Panc1 (cell line): ENCODE measurements at regions not wholly inside any gene's neighbourhood (a gene's known extent, or its start where the extent isn't known, plus 50 kb on each side); places are given as distances from the start of the nearest gene placed in this dataset.

Experiments
- ATAC-seq: fragments of 200-7000 bp; cut with Tn5 transposase; 2 replicates; pipeline ENCODE4 v1.9.1; 2020; ENCODE audit warnings: mild to moderate bottlenecking, moderate library complexity
- BruUV-seq: library from RNA; stranded (reverse); fragments of 400-500 nt; replicated peaks from 2 replicates; lab custom pipeline; 2021; lab: Mats Ljungman, UMichigan
- CTCF ChIA-PET: fragments of 300-600 bp; sonication (Branson Sonifier 250); formaldehyde crosslinking; loops from one replicate; lab custom pipeline; 2022; ENCODE audit warnings: antibody characterized with exemption; lab: Charles Lee
- POLR2A ChIA-PET: fragments of 300-600 bp; sonication (Branson Sonifier 250); formaldehyde crosslinking; loops from one replicate; lab custom pipeline; 2022; ENCODE audit warnings: antibody characterized with exemption; lab: Charles Lee
- DNase-seq: peaks from one replicate; pipeline ENCODE4 v3.0.0-alpha.2; 2010; ENCODE audit warnings: low read depth, low spot score
- H3K27ac ChIP-seq: 2 replicates; pipeline ENCODE4 v1.5.1; 2011; ENCODE audit warnings: mild to moderate bottlenecking, low read length, inconsistent platforms
- H3K27me3 ChIP-seq: fragments of 200-500 bp; sonication (Bioruptor generic); 2 replicates; pipeline ENCODE4 v1.6.0; 2014; ENCODE audit warnings: low read length, inconsistent platforms; ENCODE audit not compliant: control insufficient read depth, insufficient read depth
- H3K36me3 ChIP-seq: fragments of 200-500 bp; sonication (Bioruptor generic); 2 replicates; pipeline ENCODE4 v1.5.1; 2014; ENCODE audit warnings: inconsistent platforms, mild to moderate bottlenecking, low read length, moderate library complexity; ENCODE audit not compliant: control insufficient read depth, insufficient read depth
- H3K4me1 ChIP-seq: 2 replicates; pipeline ENCODE4 v1.5.1; 2011; ENCODE audit warnings: inconsistent platforms, mild to moderate bottlenecking, low read length, moderate library complexity; ENCODE audit not compliant: control insufficient read depth, insufficient read depth
- H3K4me3 ChIP-seq, 2 experiments: 2 replicates each; pipeline ENCODE4 v1.5.1; 2011 to 2012; ENCODE audit warnings: low read depth in 2 of 2, low read length in 2 of 2, mild to moderate bottlenecking in 2 of 2, inconsistent platforms in 1 of 2, moderate library complexity in 1 of 2
- H3K9me3 ChIP-seq: fragments of 200-500 bp; sonication (Bioruptor generic); 2 replicates; pipeline ENCODE4 v1.5.1; 2014; ENCODE audit warnings: low read depth, mild to moderate bottlenecking, inconsistent platforms, low read length, moderate library complexity; ENCODE audit not compliant: control insufficient read depth, insufficient read depth
- POLR2AphosphoS5 ChIP-seq: IDR thresholded peaks from 2 replicates; pipeline ENCODE4 v1.6.1; 2012; ENCODE audit warnings: mild to moderate bottlenecking, low read depth, low read length, moderate library complexity
- SIN3A ChIP-seq: IDR thresholded peaks from 2 replicates; pipeline ENCODE4 v1.6.1; 2012; ENCODE audit warnings: low read depth, mild to moderate bottlenecking, low read length, moderate library complexity, borderline replicate concordance; ENCODE audit not compliant: insufficient read depth
- TCF7L2 ChIP-seq: IDR thresholded peaks from 2 replicates; pipeline ENCODE4 v1.6.1; 2011; ENCODE audit warnings: mild to moderate bottlenecking, low read depth, low read length, inconsistent platforms
- in situ Hi-C: cut with HindIII; loops from 2 replicates; pipeline ENCODE4 v1.10.0; 2016; ENCODE audit warnings: low sequenced_read_pairs, low pct_unique_long_range_greater_than_20kb
- intact Hi-C: fragments of 100-400 bp; cut with micrococcal nuclease; formaldehyde crosslinking; loops from one replicate; pipeline ENCODE4 v1.10.0; 2022; ENCODE audit not compliant: unreplicated experiment
- TF ChIP-seq, protein P1 (sequence below): fragments of 450-650 bp; IDR thresholded peaks from 2 replicates; pipeline ENCODE4 v1.5.1; 2017; ENCODE audit warnings: mild to moderate bottlenecking
- TF ChIP-seq, protein P2 (sequence below), 2 experiments: IDR thresholded peaks; 2 replicates each; pipeline ENCODE4 v1.6.1; 2011 to 2012; ENCODE audit warnings: low read depth in 2 of 2, control low read depth in 1 of 2, low read length in 1 of 2, mild to moderate bottlenecking in 1 of 2, moderate library complexity in 1 of 2; ENCODE audit not compliant: insufficient read depth in 1 of 2

DNA sequence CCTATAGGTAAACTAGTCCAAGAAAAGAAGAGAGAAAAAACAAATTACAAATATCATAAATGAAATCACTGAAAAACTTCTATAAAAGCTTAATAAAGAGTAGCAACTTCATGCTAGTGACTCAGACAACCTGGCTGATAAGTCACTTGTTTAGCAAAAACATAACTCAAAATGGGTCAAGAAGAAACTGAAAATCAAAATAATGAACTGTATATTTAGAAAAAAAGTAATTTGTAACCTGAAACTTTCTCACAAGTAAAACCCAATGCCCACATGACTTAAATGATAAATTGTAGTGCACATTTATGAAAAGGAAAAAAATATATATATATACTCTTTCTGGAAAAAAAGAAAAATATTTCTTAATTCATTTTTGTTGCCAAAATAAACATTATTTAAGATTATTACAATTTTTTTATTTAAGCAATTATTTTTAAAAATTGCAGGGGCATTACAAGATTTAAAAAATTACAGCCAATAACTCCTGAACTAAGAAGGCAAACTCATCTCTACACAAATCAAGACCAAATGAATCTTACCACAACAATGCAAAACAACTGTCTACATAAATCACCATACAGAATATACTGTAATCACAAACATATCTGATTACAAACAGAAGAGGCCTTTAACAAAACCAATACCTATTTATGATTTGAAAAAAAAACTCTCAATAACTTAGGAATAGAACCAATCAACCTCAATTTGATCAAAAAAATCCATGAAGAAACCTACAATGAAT lies 406.3 kb downstream of the CDH7 start:
- DNase-seq (no peak), ATAC-seq (no peak)
- TF ChIP-seq, protein P1, sequence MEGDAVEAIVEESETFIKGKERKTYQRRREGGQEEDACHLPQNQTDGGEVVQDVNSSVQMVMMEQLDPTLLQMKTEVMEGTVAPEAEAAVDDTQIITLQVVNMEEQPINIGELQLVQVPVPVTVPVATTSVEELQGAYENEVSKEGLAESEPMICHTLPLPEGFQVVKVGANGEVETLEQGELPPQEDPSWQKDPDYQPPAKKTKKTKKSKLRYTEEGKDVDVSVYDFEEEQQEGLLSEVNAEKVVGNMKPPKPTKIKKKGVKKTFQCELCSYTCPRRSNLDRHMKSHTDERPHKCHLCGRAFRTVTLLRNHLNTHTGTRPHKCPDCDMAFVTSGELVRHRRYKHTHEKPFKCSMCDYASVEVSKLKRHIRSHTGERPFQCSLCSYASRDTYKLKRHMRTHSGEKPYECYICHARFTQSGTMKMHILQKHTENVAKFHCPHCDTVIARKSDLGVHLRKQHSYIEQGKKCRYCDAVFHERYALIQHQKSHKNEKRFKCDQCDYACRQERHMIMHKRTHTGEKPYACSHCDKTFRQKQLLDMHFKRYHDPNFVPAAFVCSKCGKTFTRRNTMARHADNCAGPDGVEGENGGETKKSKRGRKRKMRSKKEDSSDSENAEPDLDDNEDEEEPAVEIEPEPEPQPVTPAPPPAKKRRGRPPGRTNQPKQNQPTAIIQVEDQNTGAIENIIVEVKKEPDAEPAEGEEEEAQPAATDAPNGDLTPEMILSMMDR = no peak
- no peak for TF ChIP-seq SIN3A
- TF ChIP-seq POLR2AphosphoS5 = no peak
- TF ChIP-seq, protein P2, sequence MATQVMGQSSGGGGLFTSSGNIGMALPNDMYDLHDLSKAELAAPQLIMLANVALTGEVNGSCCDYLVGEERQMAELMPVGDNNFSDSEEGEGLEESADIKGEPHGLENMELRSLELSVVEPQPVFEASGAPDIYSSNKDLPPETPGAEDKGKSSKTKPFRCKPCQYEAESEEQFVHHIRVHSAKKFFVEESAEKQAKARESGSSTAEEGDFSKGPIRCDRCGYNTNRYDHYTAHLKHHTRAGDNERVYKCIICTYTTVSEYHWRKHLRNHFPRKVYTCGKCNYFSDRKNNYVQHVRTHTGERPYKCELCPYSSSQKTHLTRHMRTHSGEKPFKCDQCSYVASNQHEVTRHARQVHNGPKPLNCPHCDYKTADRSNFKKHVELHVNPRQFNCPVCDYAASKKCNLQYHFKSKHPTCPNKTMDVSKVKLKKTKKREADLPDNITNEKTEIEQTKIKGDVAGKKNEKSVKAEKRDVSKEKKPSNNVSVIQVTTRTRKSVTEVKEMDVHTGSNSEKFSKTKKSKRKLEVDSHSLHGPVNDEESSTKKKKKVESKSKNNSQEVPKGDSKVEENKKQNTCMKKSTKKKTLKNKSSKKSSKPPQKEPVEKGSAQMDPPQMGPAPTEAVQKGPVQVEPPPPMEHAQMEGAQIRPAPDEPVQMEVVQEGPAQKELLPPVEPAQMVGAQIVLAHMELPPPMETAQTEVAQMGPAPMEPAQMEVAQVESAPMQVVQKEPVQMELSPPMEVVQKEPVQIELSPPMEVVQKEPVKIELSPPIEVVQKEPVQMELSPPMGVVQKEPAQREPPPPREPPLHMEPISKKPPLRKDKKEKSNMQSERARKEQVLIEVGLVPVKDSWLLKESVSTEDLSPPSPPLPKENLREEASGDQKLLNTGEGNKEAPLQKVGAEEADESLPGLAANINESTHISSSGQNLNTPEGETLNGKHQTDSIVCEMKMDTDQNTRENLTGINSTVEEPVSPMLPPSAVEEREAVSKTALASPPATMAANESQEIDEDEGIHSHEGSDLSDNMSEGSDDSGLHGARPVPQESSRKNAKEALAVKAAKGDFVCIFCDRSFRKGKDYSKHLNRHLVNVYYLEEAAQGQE (IDR thresholded peaks at IDR 0.05; ENCODE audit: insufficient read depth in 1 of 2, low read depth in 2 of 2, low read length in 1 of 2) = no peak
- TF ChIP-seq TCF7L2 = no peak
- ChIA-PET CTCF (no interaction called here), POLR2A (no interaction called here)
- Histone ChIP-seq H3K9me3 (no peaks in the 10 kb centered on the region), H3K27ac (no peak overlapping the region), H3K4me3 (no peak overlapping the region), H3K4me1 (no peaks in the 10 kb centered on the region), H3K36me3 (no peaks in the 10 kb centered on the region), H3K27me3 (no peaks in the 10 kb centered on the region)
- in situ Hi-C loops = no loop called here
- BruUV-seq = no TSS peak
- intact Hi-C loops = no loop called here

DNA sequence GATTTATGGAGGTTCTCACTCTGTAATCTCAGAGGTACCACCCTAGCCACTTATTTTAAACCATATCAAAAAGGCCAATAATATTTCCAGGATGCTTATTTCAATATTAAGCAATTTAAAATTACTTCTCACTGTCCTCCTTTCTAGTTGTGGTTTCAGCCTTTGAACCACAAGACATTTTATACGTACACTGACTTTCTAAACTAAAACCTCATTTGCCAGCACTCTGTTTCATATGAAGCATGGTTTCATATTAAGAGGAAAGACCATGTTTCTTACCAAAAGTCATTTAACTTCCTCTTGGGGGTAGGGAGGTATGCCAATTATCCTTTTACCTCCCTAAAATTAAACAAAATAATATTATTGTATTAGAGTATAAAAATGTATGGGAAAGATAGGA lies 399.8 kb downstream of the CDH7 start:
- in situ Hi-C loops = no loop called here
- CTCF ChIA-PET = no interaction called here
- TF ChIP-seq, protein P1 = no peak
- TF ChIP-seq POLR2AphosphoS5 = no peak
- TF ChIP-seq TCF7L2 = no peak
- no peak for TF ChIP-seq SIN3A
- TF ChIP-seq, protein P2 (IDR thresholded peaks at IDR 0.05; ENCODE audit: insufficient read depth in 1 of 2, low read depth in 2 of 2, low read length in 1 of 2) = no peak

More for the DNA sequence above, 399.8 kb downstream of the CDH7 start:
- DNase-seq (no peak), ATAC-seq (no peak)
- intact Hi-C loops = no loop called here
- Histone ChIP-seq H3K9me3 (no peaks in the 10 kb centered on the region), H3K27me3 (no peaks in the 10 kb centered on the region), H3K4me1 (no peaks in the 10 kb centered on the region), H3K4me3 (no peak overlapping the region), H3K27ac (no peak overlapping the region), H3K36me3 (no peaks in the 10 kb centered on the region)
- BruUV-seq = no TSS peak
- POLR2A ChIA-PET = no interaction called here
